ENCODE measurements at regions not wholly inside any gene's neighbourhood (a gene's known extent, or its start where the extent isn't known, plus 50 kb on each side); places are given as distances from the start of the nearest gene placed in this dataset.

DNA sequence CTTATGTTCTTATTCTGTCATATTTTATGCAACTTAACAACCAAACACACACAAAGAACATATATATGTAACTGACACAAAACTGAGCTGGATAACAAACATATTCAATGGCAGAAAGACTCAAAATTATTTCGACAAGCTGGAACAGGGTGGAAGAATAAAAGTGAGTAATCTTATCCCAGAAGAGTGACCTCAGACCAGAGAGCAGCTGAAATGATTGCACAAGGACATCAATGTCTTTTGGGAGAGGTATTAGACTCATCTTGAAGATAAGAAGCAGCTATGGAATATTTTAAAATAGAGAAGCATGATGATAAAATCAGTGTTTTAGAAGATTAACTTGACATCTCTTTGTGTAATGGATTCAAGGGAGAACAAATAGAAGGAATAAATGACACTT lies 191.6 kb upstream of the PRDM1 start:
- TF ChIP-seq, protein P1, sequence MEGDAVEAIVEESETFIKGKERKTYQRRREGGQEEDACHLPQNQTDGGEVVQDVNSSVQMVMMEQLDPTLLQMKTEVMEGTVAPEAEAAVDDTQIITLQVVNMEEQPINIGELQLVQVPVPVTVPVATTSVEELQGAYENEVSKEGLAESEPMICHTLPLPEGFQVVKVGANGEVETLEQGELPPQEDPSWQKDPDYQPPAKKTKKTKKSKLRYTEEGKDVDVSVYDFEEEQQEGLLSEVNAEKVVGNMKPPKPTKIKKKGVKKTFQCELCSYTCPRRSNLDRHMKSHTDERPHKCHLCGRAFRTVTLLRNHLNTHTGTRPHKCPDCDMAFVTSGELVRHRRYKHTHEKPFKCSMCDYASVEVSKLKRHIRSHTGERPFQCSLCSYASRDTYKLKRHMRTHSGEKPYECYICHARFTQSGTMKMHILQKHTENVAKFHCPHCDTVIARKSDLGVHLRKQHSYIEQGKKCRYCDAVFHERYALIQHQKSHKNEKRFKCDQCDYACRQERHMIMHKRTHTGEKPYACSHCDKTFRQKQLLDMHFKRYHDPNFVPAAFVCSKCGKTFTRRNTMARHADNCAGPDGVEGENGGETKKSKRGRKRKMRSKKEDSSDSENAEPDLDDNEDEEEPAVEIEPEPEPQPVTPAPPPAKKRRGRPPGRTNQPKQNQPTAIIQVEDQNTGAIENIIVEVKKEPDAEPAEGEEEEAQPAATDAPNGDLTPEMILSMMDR (IDR thresholded peaks at IDR 0.05 in 4 of 5, conservative IDR thresholded peaks at IDR 0.05 in 1 of 5), result no peak
- no peak for TF ChIP-seq POLR2A (IDR thresholded peaks at IDR 0.05)

Measured in gastrocnemius medialis (tissue), 4 donors.